HG02610 (cell line): ENCODE measurements at regions not wholly inside any gene's neighbourhood (a gene's known extent, or its start where the extent isn't known, plus 50 kb on each side); places are given as distances from the start of the nearest gene placed in this dataset.
"Not testable (repeated sequence)": the region's sequence is repeated elsewhere in the genome, so short reads cannot be mapped to it uniquely, and the experiment has no call there.

ENCODE experiments used
- ATAC-seq: cut with Tn5 transposase; IDR thresholded peaks from one replicate; pipeline ENCODE4 v1.9.1; 2021; ENCODE audit warnings: mild to moderate bottlenecking, moderate library complexity; ENCODE audit not compliant: unreplicated experiment

GRCh38 chr2:153622285-153622684 is 143.7 kb upstream of the RPRM start:
- no peak for ATAC-seq

- ATAC-seq = no peak
Measured at GRCh38 chr2:153623020-153623419, 144.5 kb upstream of the RPRM start.

- no peak for ATAC-seq
Measured at GRCh38 chr2:153626676-153627075, 148.1 kb upstream of the RPRM start.

GRCh38 chr2:153635494-153635893 is 156.9 kb upstream of the RPRM start:
- no peak for ATAC-seq

GRCh38 chr2:153641046-153641445 is 162.5 kb upstream of the RPRM start:
- ATAC-seq = no peak

GRCh38 chr2:153644955-153645354 is 166.4 kb upstream of the RPRM start:
- no peak for ATAC-seq

- ATAC-seq = no peak
Measured at GRCh38 chr2:153645599-153645998, 167.0 kb upstream of the RPRM start.

- ATAC-seq = no peak
Measured at GRCh38 chr2:153657651-153658050, 179.1 kb upstream of the RPRM start.

GRCh38 chr2:153661801-153662200 is 183.2 kb upstream of the RPRM start:
- no peak for ATAC-seq

GRCh38 chr2:153663371-153663770 is 184.8 kb upstream of the RPRM start:
- no peak for ATAC-seq

- not testable (repeated sequence) for ATAC-seq
Measured at GRCh38 chr2:153664009-153664408, 185.4 kb upstream of the RPRM start.

- no peak for ATAC-seq
Measured at GRCh38 chr2:153667475-153667874, 188.9 kb upstream of the RPRM start.

GRCh38 chr2:153668923-153669322 is 190.4 kb upstream of the RPRM start:
- ATAC-seq = no peak

- no peak for ATAC-seq
Measured at GRCh38 chr2:153710128-153710527, 161.6 kb upstream of the GALNT13 start.

GRCh38 chr2:153715218-153715850 is 156.4 kb upstream of the GALNT13 start:
- ATAC-seq = no peak

GRCh38 chr2:153717060-153717459 is 154.7 kb upstream of the GALNT13 start:
- no peak for ATAC-seq

GRCh38 chr2:153739394-153739793 is 132.3 kb upstream of the GALNT13 start:
- no peak for ATAC-seq

- ATAC-seq = no peak
Measured at GRCh38 chr2:153761936-153762335, 109.8 kb upstream of the GALNT13 start.

GRCh38 chr2:153766415-153766814 is 105.3 kb upstream of the GALNT13 start:
- no peak for ATAC-seq

- ATAC-seq = no peak
Measured at GRCh38 chr2:153770359-153770991, 101.2 kb upstream of the GALNT13 start.

GRCh38 chr2:153780241-153780640 is 91.5 kb upstream of the GALNT13 start:
- no peak for ATAC-seq

GRCh38 chr2:153786016-153786415 is 85.7 kb upstream of the GALNT13 start:
- no peak for ATAC-seq

GRCh38 chr2:153787612-153788011 is 84.1 kb upstream of the GALNT13 start:
- ATAC-seq = no peak
